IPS DF 6.9 (cell line): ENCODE measurements at regions not wholly inside any gene's neighbourhood (a gene's known extent, or its start where the extent isn't known, plus 50 kb on each side); places are given as distances from the start of the nearest gene placed in this dataset.
A peak's percentile ranks its signal among the peaks of the same experiment; 100 is the strongest.
"Not testable (repeated sequence)": the region's sequence is repeated elsewhere in the genome, so short reads cannot be mapped to it uniquely, and the experiment has no call there.

ENCODE experiments used
- DNase-seq: peaks from one replicate; pipeline ENCODE4 v3.0.0-alpha.2; 2013; ENCODE audit warnings: low read depth, low spot score
- H3K27ac ChIP-seq: one replicate; pipeline ENCODE4 v1.5.1; 2013; ENCODE audit warnings: low read length, control low read depth
- H3K27me3 ChIP-seq: 2 replicates; pipeline ENCODE4 v1.6.1; 2013; ENCODE audit warnings: mild to moderate bottlenecking, low read length; ENCODE audit not compliant: control insufficient read depth, insufficient read depth
- H3K36me3 ChIP-seq: 2 replicates; pipeline ENCODE4 v1.6.1; 2013; ENCODE audit warnings: low read length; ENCODE audit not compliant: control insufficient read depth, insufficient read depth
- H3K4me1 ChIP-seq: 2 replicates; pipeline ENCODE4 v1.6.1; 2013; ENCODE audit warnings: low read length; ENCODE audit not compliant: control insufficient read depth, insufficient read depth
- H3K4me3 ChIP-seq: 2 replicates; pipeline ENCODE4 v1.5.1; 2013; ENCODE audit warnings: mild to moderate bottlenecking, low read length
- H3K9me3 ChIP-seq: 2 replicates; pipeline ENCODE4 v1.6.1; 2013; ENCODE audit warnings: low read length, inconsistent platforms; ENCODE audit not compliant: control insufficient read depth, insufficient read depth
- WGBS: extraction: QIAGEN DNeasy Blood & Tissue Kit; methylation state at CpG from one replicate; pipeline ENCODE4 v1.1.7; 2013; ENCODE audit warnings: mixed read lengths, missing lambda C conversion rate; ENCODE audit not compliant: insufficient read length, insufficient coverage; 5-methylcytosine and 5-hydroxymethylcytosine counted together

DNA sequence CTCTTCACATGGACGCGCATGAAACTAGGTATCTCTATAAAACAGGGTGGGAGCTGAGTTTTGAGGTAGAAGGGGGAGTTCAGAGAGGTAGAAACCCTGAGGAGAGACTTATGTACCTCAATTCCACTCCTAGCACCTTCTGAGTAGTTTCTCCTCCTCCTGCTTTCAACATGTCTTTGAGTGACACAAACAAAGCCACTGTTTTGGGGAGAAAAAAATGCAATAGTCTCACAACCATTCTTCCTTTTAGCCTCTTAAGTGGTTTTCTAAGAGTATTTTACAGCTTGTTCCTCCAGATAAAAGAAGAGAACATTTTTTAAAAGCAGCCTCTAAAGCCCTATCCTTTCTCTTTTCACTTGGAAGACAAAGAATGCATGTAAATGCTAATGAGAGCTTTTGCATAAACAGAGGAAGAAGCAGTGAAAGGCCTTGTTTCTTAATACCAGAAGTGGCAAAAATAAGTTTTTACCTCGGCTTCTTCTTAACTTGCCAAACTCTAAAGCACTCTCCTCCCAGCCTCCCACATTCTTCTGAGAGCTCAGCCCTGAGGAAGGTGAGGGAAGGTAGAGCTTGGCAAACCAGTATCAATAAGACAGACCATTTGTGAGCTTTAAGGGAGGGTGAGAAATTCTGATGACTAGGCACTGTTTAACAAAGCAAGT, 1304.4 kb upstream of the ACVR2A start:
- H3K4me1 ChIP-seq: no peaks in the 10 kb centered on the region; the same call in 1 of the 2 replicates
- H3K36me3 ChIP-seq: no peaks in the 10 kb centered on the region
- no peak overlapping the region for H3K4me3 ChIP-seq
- DNase-seq: peak; percentile 80
- H3K27ac ChIP-seq: peak overlapping the region; percentile 97
- H3K9me3 ChIP-seq: no peaks in the 10 kb centered on the region
- WGBS: no CpG with 5 or more reads among the region's 3 CpGs
- H3K27me3 ChIP-seq: no peaks in the 10 kb centered on the region

DNA sequence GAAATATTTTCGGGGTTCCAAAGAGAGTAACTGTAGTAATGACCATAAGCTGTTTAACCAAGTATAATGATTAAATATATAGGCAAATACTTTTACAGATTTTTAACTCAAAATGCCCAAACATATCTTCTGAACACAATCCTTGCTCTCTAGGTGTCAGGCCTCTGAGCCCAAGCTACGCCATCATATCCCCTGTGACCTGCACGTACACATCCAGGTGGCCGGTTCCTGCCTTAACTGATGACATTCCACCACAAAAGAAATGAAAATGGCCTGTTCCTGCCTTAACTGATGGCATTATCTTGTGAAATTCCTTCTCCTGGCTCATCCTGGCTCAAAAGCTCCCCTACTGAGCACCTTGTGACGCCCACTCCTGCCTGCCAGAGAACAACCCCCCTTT, 1305.1 kb upstream of the ACVR2A start:
- not testable (repeated sequence) for H3K9me3 ChIP-seq, H3K36me3 ChIP-seq, H3K27me3 ChIP-seq, DNase-seq, H3K4me3 ChIP-seq, H3K4me1 ChIP-seq
- H3K27ac ChIP-seq: peak overlapping the region; percentile 97
- WGBS: no CpG with 5 or more reads among the region's 5 CpGs

DNA sequence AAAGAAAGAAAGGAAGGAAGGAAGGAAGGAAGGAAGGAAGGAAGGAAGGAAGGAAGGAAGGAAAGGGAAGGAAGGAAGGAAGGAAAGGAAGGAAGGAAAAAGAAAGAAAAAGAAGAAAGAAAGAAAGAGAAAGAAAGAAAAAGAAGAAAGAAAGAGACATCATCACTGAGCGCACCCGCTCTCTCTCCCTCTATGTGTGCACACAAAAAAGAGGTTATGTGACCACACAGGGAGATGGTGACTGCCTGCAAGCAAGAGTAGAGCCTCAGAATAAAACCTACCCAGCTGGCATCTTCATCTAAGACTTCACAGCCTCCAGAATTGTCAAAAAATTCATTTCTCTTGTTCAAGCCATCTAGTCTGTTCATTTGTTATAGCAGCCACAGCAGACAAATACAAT, 1307.4 kb upstream of the ACVR2A start:
- WGBS: no CpG with 5 or more reads among the region's 2 CpGs
- H3K4me3 ChIP-seq: no peak overlapping the region
- no peak for DNase-seq
- no peaks in the 10 kb centered on the region for H3K27me3 ChIP-seq
- H3K27ac ChIP-seq: no peak overlapping the region
- H3K36me3 ChIP-seq: no peaks in the 10 kb centered on the region
- no peaks in the 10 kb centered on the region for H3K9me3 ChIP-seq
- no peaks in the 10 kb centered on the region; the same call in 1 of the 2 replicates for H3K4me1 ChIP-seq

DNA sequence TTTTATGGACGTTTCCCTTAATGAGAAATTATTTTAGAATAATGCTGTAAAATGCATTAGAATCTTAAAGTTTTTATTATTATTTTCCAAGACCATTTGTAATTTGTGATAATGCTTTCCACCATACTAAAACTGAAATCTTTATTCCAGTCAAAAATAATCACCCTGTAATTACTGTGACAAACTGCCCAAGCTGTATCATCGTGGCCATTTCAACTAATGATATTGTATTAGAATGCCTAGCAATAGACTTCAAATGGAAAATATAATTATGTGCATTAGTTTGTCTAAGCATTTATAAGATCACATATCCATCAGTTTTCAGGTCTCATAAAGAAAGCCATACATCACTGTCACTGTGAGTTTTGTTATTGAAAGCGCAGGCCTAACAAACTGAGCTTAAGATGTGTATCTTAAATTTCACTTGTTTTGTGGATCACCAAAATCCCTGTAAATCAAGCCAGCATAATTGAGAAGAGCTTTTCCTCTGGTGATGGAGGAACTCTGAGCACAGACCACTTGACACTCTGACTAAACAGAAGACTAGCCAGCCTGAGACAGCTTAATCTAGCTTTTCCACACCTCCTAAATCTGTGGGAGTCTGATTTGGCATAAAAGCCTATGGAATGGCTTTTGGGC, 1312.2 kb upstream of the ACVR2A start:
- Histone ChIP-seq H3K27ac (no peak overlapping the region), H3K4me1 (no peaks in the 10 kb centered on the region), H3K9me3 (no peaks in the 10 kb centered on the region), H3K4me3 (no peak overlapping the region), H3K36me3 (no peaks in the 10 kb centered on the region), H3K27me3 (no peaks in the 10 kb centered on the region)
- WGBS: no CpG with 5 or more reads among the region's 3 CpGs
- DNase-seq: no peak

DNA sequence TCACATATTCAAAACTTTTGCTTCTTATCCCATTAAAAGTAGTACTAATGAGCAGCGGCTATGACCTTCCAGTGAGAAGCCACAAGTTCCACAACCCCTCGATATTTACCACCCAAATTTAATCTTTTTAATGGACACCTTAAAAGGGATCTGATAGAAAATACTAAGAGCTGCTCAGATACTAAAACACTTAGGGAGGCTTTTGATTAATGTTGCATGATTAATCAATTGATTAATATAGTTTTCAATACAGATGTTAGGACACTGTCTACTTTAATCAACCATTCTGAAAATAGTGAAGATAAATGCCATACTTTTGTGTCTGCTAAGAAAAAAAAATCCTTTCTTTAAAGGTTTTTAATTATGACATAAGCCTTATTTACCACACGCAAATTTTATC, 1312.8 kb upstream of the ACVR2A start:
- Histone ChIP-seq H3K36me3 (no peaks in the 10 kb centered on the region), H3K27me3 (no peaks in the 10 kb centered on the region), H3K4me1 (no peaks in the 10 kb centered on the region), H3K9me3 (no peaks in the 10 kb centered on the region), H3K4me3 (no peak overlapping the region), H3K27ac (no peak overlapping the region)
- no CpG with 5 or more reads among the region's 3 CpGs for WGBS
- DNase-seq: no peak

DNA sequence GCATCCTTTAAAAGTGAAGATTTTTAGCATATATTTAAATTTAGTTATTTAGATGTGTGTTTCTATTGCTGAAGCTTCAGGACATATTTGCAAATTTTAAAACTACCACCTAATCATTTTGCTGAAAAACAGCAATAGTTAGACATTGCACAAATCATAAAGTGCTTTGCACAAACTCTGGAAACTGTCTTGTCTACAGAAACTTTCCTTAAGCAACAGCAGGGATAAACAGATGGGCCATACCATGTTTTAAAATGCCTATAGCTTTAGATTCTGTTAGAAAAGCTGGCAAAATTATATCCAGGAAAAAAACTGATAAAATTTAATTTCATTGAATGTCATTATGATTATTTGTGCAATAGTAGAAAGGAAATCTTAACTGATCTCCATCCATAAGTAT, 1313.9 kb upstream of the ACVR2A start:
- Histone ChIP-seq H3K27me3 (no peaks in the 10 kb centered on the region), H3K36me3 (no peaks in the 10 kb centered on the region), H3K9me3 (no peaks in the 10 kb centered on the region), H3K4me1 (no peaks in the 10 kb centered on the region), H3K27ac (no peak overlapping the region), H3K4me3 (no peak overlapping the region)
- DNase-seq: no peak

DNA sequence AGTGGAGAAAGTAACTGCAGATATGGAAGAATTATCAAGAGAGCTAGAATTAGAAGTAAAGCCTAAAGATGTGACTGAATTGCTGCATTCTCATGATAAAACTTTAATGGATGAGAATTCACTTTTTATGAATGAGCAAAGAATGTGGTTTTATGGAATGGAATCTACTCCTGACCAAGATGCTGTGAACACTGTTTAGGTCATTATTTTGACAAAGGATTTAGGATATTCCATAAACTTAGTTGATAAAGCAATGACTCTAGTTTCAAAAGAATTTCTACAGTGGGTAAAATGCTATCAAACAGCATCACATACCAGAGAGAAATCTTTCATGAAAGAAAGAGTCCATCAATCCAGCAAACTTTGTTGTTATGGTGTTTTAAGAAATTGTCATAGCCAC, 1317.7 kb upstream of the ACVR2A start:
- no peaks in the 10 kb centered on the region for H3K4me1 ChIP-seq
- no peak overlapping the region for H3K27ac ChIP-seq
- no peaks in the 10 kb centered on the region for H3K9me3 ChIP-seq
- no peaks in the 10 kb centered on the region for H3K36me3 ChIP-seq
- no peak for DNase-seq
- no peaks in the 10 kb centered on the region for H3K27me3 ChIP-seq
- H3K4me3 ChIP-seq: no peak overlapping the region

DNA sequence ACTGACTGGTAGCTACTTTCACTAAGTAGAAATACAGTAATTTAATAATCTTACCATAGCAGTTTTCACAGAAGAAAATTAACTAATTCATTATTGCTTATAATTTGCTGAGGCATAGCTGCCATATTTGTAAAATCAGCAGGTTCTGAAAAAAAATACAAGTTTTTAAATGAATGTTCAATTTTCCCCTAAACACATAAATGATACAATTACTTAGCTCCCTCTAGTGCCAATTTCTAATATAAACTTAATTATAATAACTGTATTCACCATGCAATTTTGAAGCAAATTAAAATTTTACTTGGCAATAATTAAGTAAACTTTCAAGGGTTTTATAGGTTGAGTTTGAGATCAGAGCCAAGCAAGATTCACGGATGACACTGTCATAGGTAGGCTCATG, 1321.6 kb upstream of the ACVR2A start:
- DNase-seq: no peak

DNA sequence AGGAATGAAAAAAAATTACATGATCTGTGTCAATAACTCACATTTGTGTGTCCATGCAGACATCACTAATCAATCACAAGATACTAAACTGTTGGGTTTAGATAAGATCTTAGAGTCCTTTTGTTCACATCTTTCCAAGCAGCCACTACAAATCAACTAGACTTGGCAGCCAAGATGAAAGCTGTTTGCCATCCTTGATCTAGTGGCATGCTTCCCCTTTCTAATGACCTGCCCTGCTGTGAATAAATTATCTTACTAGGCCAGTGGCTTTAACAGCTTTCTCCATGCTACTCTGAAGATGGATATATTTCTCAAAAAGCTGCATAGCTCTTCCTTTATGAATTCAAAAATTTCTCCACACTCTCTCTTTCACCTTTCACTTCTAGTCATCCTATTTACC, 1338.0 kb upstream of the ACVR2A start:
- no peak overlapping the region for H3K27ac ChIP-seq
- H3K27me3 ChIP-seq: no peaks in the 10 kb centered on the region
- H3K4me3 ChIP-seq: no peak overlapping the region
- DNase-seq: no peak
- no peaks in the 10 kb centered on the region for H3K9me3 ChIP-seq
- no peaks in the 10 kb centered on the region for H3K4me1 ChIP-seq
- H3K36me3 ChIP-seq: no peaks in the 10 kb centered on the region

More for the DNA sequence above, 1321.6 kb upstream of the ACVR2A start:
- Histone ChIP-seq H3K27ac (no peak overlapping the region), H3K4me1 (no peaks in the 10 kb centered on the region), H3K4me3 (no peak overlapping the region), H3K9me3 (no peaks in the 10 kb centered on the region), H3K27me3 (no peaks in the 10 kb centered on the region), H3K36me3 (no peaks in the 10 kb centered on the region)
- no CpG with 5 or more reads among the region's 1 CpG for WGBS

DNA sequence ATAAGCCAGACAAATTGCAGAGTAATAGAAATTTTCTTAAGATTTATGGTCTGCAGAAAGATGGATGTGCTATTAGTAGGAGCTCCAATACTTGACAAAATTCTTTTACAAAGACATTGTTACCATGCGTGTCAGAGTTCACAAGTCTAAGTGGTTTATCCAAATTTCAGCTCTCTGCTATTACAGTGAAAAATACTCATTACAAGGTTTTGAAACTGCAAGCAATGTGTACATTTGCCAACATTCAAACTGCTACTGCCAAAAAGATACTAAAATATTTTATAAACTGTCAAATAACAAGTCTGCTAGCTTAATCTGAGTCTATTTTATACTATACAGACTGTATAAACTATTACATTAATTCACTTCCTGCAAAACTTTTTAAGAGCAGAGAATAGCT, 1341.5 kb upstream of the ACVR2A start:
- Histone ChIP-seq H3K36me3 (no peaks in the 10 kb centered on the region), H3K4me1 (no peaks in the 10 kb centered on the region), H3K27me3 (no peaks in the 10 kb centered on the region), H3K4me3 (no peak overlapping the region), H3K9me3 (no peaks in the 10 kb centered on the region), H3K27ac (no peak overlapping the region)
- DNase-seq: no peak
- no CpG with 5 or more reads among the region's 1 CpG for WGBS

DNA sequence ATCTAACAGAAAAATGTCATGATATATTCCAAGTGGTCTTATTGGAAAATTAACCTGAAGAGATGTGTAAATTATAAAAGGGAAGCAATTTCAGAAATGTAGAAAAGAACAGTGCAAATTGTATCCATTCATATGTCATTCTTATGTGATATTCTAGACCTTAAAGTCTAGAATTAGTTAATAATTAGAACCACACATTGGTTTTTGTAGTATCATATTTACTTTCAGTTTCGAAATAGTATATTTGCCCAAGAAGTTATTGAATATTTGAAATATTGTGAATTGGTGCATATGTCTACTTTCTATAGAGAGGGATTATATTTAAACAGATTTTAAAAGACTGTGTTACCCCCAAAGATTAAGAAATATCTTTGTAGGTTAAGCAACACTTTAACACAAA, 1348.6 kb upstream of the ACVR2A start:
- DNase-seq: no peak
- no peaks in the 10 kb centered on the region for H3K4me1 ChIP-seq
- no CpG with 5 or more reads among the region's 1 CpG for WGBS
- no peak overlapping the region for H3K4me3 ChIP-seq
- H3K27me3 ChIP-seq: no peaks in the 10 kb centered on the region
- no peak overlapping the region for H3K27ac ChIP-seq
- peaks cover 2% of the 10 kb centered on the region; the same call in 1 of the 2 replicates for H3K9me3 ChIP-seq
- H3K36me3 ChIP-seq: no peaks in the 10 kb centered on the region
